SJCRH30 (cell line): ENCODE measurements at regions not wholly inside any gene's neighbourhood (a gene's known extent, or its start where the extent isn't known, plus 50 kb on each side); places are given as distances from the start of the nearest gene placed in this dataset.
"Not testable (repeated sequence)": the region's sequence is repeated elsewhere in the genome, so short reads cannot be mapped to it uniquely, and the experiment has no call there.

Source experiments
- DNase-seq, 2 experiments: peaks; one replicate each; pipeline ENCODE4 v3.0.0-alpha.2; 2015 to 2020
- H3K27ac ChIP-seq: fragments of 250-450 bp; sonication (Bioruptor Pico); 2 replicates; pipeline ENCODE4 v1.5.1; 2020; ENCODE audit warnings: mild to moderate bottlenecking, moderate library complexity
- H3K27me3 ChIP-seq: fragments of 250-450 bp; sonication (Bioruptor Pico); 2 replicates; pipeline ENCODE4 v1.5.1; 2020; ENCODE audit warnings: mild to moderate bottlenecking, moderate library complexity
- H3K36me3 ChIP-seq: fragments of 250-450 bp; sonication (Bioruptor Pico); 2 replicates; pipeline ENCODE4 v1.5.1; 2020; ENCODE audit warnings: mild to moderate bottlenecking, moderate library complexity
- H3K4me1 ChIP-seq: fragments of 250-450 bp; sonication (Bioruptor Pico); 2 replicates; pipeline ENCODE4 v1.5.1; 2020; ENCODE audit warnings: mild to moderate bottlenecking, moderate library complexity
- H3K4me3 ChIP-seq: fragments of 250-450 bp; sonication (Bioruptor Pico); 2 replicates; pipeline ENCODE4 v1.5.1; 2020; ENCODE audit warnings: mild to moderate bottlenecking, moderate library complexity
- H3K9me3 ChIP-seq: fragments of 250-450 bp; sonication (Bioruptor Pico); replicated peaks from 2 replicates; pipeline ENCODE4 v1.5.1; 2020; ENCODE audit warnings: mild to moderate bottlenecking, moderate library complexity

DNA sequence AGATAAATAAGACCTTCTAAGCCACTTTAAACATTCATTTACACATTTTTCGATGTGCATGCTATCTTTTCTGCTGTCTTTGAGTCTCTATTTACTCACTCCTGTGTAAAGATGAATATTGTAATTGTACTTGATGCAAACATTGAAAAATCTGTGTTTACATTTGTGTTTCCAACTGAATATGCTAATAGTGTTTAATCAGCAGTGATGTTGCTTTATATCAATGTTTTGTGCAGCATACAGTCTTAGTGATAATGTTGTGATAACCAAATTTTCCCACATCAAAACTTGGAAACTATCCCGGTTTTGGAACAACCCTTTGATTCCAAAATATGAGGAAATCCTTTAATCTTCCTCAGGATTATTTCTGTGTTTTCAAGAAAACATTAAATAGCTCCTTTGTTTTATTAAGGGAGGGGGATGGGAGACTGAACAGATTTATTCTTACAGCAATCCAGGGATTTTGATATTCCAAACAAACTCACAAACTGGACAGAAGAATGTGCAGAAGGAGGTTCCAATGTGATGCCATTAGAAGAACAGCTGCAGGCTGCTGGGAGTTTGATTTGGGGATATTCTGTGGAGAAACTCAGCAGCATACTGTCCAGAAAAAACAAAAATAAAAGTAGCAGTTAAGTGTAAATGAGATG is 248.0 kb downstream of the S1PR1 start:
- Histone ChIP-seq H3K27me3 (no peaks in the 10 kb centered on the region), H3K36me3 (no peaks in the 10 kb centered on the region), H3K9me3 (no peaks in the 10 kb centered on the region), H3K27ac (no peak overlapping the region), H3K4me3 (no peak overlapping the region), H3K4me1 (peaks cover 10% of the 10 kb centered on the region)
- peak; percentile 9 to 51 for DNase-seq

DNA sequence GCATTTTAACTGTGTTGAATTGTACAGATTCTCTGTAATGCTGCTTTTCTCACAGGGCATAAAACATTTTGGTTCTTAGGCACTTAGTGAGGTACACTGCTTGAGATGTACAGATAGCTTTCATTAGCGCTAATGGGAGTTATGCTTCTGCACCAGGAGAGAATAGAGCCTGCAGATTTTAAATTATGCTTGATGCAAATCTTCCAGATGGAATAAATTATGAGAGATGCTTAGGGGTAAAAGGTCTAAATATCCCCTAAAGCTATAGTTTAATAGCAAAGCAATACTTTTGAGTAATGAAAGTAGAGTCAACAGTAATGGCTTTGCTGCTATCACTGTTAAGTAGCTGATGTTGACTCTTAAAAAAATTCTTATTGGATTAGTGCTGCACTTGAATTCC is 248.9 kb downstream of the S1PR1 start:
- no peak for DNase-seq
- Histone ChIP-seq H3K36me3 (no peaks in the 10 kb centered on the region), H3K27ac (no peak overlapping the region), H3K9me3 (no peaks in the 10 kb centered on the region), H3K4me3 (no peak overlapping the region), H3K4me1 (peaks cover 10% of the 10 kb centered on the region), H3K27me3 (no peaks in the 10 kb centered on the region)

DNA sequence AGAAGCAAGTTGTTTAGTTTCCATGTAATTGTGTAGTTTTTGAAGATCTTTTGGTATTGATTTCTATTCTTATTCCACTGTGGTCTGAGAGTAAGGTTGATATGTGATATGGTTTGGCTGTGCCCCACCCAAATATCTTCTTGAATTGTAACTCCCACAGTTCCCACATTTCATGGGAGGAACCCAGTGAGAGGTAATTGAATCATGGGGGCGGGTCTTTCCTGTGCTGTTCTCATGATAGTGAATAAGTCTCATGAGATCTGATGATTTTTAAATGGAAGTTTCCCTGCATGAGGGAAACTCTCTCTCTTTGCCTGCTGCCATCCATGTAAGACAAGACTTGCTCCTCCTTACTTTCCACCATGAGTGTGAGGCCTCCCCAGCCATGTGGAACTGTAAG is 255.3 kb downstream of the S1PR1 start:
- not testable (repeated sequence) for H3K27me3 ChIP-seq, H3K9me3 ChIP-seq, H3K4me1 ChIP-seq, DNase-seq, H3K27ac ChIP-seq, H3K4me3 ChIP-seq, H3K36me3 ChIP-seq

DNA sequence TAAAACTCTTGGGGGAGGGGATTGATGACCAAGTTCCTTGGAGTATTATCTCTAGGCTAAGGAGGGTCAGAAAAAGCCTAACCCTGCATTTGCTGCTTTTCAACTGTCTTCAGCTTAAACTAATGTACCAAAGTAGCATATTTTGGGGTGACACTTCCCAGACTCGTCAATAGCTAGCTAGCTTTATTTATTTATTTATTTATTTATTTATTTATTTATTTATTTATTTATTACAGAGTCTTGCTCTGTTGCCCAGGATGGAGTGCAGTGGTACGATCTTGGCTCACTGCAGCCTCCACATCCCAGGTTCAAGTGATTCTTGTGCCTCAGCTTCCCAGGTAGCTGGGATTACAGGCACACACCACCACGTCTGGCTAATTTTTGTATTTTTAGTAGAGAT is 257.1 kb downstream of the S1PR1 start:
- H3K4me3 ChIP-seq, H3K27ac ChIP-seq, DNase-seq, H3K36me3 ChIP-seq, H3K27me3 ChIP-seq, H3K9me3 ChIP-seq, H3K4me1 ChIP-seq: not testable (repeated sequence)

DNA sequence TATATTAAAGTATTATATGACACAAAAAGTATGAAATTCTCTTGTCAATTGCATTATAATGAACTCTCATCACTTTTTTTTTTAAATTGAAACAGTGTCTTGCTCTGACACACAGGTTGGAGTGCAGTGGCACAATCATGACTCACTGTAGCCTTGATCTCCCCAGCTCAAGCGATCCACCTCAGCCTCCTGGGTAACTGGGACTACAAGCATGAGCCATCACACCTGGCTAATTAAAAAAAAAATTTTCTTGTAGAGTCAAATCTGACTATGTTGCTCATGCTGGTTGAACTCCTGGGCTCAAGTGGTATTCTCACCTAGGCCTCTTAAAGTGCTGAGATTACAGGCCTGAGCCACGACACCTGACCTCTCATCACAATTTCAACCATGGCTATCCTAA is 259.3 kb downstream of the S1PR1 start:
- Histone ChIP-seq H3K4me3 (no peak overlapping the region), H3K36me3 (no peaks in the 10 kb centered on the region), H3K9me3 (no peaks in the 10 kb centered on the region), H3K4me1 (no peaks in the 10 kb centered on the region), H3K27ac (no peak overlapping the region), H3K27me3 (no peaks in the 10 kb centered on the region)
- no peak for DNase-seq

DNA sequence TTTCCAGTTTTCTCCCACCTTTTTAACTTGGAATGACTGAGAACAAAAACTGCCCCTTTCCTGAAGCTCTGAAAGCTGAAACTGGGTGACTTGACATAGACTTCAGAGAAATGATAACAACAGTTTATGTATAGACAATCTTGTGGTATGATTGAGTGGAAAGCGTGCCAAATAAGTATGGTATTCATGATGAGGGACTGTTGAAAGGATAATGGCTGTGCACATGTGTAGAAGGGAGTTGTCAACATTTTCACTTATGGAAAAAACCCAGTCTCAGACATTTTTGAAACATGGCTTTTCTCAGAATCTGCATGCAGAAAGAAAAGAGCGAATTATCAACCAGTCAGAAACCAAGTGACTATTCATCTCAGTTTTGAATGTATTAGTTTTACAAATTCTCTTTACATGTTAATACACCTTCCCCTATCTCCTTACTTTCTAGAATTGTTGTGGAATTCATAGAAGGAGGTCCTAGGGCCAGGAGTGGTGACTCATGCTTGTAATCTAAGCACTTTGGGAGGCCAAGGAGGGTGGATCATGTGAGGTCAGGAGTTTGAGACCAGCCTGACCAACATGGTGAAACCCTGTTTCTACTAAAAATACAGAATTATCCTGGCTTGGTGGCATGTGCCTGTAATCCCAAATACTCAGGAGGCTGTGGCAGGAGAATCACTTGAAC is 261.2 kb downstream of the S1PR1 start:
- Histone ChIP-seq H3K4me1 (no peaks in the 10 kb centered on the region), H3K27ac (no peak overlapping the region), H3K4me3 (no peak overlapping the region), H3K27me3 (no peaks in the 10 kb centered on the region), H3K9me3 (no peaks in the 10 kb centered on the region), H3K36me3 (no peaks in the 10 kb centered on the region)
- no peak for DNase-seq

DNA sequence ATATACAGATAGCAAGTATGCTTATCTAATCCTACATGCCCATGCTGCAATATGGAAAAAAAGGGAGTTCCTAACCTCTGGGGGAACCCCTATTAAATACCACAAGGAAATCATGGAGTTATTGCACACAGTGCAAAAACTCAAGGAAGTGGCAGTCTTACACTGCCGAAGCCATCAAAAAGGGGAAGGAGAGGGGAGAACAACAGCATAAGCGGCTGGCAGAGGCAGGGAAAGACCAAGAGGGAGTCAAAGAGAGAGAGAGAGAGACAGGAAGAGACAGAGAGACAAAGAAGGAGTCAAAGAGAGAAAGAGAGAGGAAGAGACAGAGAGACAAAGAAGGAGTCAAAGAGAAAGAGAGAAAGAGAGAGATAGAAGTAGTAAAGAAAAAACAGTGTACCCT is 267.3 kb downstream of the S1PR1 start:
- not testable (repeated sequence) for H3K27ac ChIP-seq, H3K4me3 ChIP-seq, H3K9me3 ChIP-seq, H3K4me1 ChIP-seq, H3K36me3 ChIP-seq, H3K27me3 ChIP-seq, DNase-seq

DNA sequence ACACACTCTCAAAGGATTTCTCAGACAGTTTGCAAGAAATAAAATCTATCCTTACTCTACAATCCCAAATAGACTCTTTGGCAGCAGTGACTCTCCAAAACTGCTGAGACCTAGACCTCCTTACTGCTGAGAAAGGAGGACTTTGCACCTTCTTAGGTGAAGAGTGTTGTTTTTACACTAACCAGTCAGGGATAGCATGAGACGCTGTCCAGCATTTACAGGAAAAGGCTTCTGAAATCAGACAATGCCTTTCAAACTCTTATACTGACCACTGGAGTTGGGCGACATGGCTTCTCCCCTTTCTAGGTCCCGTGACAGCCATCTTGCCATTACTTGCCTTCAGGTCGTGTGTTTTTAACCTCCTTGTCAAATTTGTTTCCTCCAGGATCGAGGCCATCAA is 268.4 kb downstream of the S1PR1 start:
- not testable (repeated sequence) for H3K9me3 ChIP-seq, H3K27me3 ChIP-seq, DNase-seq, H3K4me3 ChIP-seq, H3K4me1 ChIP-seq, H3K36me3 ChIP-seq, H3K27ac ChIP-seq

DNA sequence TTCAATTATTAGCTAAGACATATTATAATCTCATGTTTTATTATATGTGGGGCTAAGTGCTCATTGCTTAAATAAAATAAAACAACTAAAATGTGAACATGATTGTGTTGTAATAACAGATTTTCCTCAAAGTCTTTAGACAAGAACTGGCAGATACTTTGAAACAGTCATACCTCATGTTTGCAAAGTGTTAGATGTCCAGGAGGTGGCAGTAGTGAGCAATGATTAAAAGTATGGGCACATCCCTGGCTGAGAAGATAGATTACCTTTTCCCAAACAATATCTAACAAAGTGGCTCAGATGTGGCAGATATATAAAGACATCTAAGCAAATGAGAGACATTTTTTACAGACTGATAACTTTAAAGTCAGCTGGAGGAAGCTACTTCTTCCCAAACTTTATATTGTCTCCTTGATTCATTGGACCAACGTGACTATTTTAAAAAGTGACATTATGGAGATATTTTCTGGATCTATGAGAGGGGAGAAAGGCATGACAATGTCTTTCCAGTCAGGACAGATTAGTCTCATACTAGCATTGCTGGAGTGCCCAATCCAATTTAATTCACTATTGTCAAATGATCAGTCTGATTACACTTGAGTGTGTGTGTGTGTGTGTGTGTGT is 269.8 kb downstream of the S1PR1 start:
- H3K4me3 ChIP-seq: no peak overlapping the region
- no peaks in the 10 kb centered on the region for H3K4me1 ChIP-seq
- no peaks in the 10 kb centered on the region; the same call in 1 of the 2 replicates for H3K9me3 ChIP-seq
- no peak overlapping the region for H3K27ac ChIP-seq
- H3K36me3 ChIP-seq: no peaks in the 10 kb centered on the region
- DNase-seq: peak; percentile 23 to 74
- H3K27me3 ChIP-seq: no peaks in the 10 kb centered on the region

DNA sequence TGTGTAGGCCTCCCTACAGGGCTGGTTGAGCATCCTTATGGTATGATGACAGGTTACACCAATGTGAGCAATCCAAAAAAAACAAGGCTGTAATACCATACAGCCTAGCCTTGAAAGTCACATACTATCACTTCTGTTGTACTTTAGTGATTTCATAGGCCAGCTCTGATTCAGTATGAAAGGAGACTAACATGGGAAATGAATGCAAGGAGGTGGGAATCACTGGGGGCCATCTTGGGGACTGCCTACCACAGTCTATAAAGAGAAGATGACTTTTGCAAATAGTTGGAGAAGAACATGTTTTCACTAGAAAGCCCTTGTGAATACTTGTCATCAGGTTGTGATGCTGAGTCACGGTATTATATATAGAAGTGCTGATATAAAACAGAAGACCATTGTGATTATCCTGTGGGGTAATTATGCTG is 270.7 kb downstream of the S1PR1 start:
- H3K27ac ChIP-seq: no peak overlapping the region
- H3K4me3 ChIP-seq: no peak overlapping the region
- no peaks in the 10 kb centered on the region; the same call in 1 of the 2 replicates for H3K9me3 ChIP-seq
- no peak for DNase-seq
- H3K4me1 ChIP-seq: no peaks in the 10 kb centered on the region
- H3K36me3 ChIP-seq: no peaks in the 10 kb centered on the region
- H3K27me3 ChIP-seq: no peaks in the 10 kb centered on the region

DNA sequence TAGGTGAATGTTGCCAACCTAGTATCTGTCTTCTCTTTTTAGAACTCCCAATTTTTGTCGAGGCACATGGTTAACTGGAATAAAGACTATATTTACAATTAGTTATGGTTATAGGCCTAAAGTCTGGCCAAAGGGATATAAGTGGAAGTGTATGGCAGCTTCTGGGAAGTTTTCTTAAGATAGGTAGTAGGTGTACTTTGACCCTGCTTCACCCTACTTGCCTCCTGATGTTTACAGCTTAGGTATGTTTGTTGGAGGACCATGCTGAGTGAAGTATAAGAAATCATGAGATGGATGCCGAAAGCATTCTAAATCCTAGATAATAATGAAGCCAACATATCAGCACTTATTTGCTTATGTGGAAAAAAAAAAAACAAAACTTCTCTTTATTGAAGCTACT is 272.1 kb downstream of the S1PR1 start:
- DNase-seq: no peak
- no peak overlapping the region for H3K4me3 ChIP-seq
- H3K27ac ChIP-seq: no peak overlapping the region
- H3K4me1 ChIP-seq: no peaks in the 10 kb centered on the region
- no peaks in the 10 kb centered on the region; the same call in 1 of the 2 replicates for H3K9me3 ChIP-seq
- H3K27me3 ChIP-seq: no peaks in the 10 kb centered on the region
- H3K36me3 ChIP-seq: no peaks in the 10 kb centered on the region

DNA sequence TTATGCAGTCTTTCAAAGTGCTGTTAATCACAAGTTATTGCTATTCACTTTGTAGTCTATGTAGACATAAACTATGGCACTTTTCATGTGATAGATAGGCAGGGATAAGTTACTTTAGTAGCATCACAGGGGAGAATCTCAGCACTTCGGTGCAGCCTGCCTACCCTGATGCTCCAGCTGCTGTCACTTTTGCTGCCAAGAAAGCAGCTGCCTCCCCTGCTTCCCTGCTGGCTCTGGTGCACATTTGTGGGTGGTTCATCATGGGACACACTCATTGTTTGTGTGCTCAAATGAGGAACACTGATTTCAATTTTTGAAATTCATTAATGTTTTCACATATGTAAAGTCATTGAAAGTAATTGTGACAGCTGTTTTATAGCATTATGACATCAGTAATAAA is 272.6 kb downstream of the S1PR1 start:
- H3K27ac ChIP-seq: no peak overlapping the region
- no peaks in the 10 kb centered on the region for H3K36me3 ChIP-seq
- no peak overlapping the region for H3K4me3 ChIP-seq
- no peaks in the 10 kb centered on the region for H3K27me3 ChIP-seq
- peak; percentile 17 to 22 for DNase-seq
- H3K9me3 ChIP-seq: no peaks in the 10 kb centered on the region; the same call in 1 of the 2 replicates
- H3K4me1 ChIP-seq: no peaks in the 10 kb centered on the region

DNA sequence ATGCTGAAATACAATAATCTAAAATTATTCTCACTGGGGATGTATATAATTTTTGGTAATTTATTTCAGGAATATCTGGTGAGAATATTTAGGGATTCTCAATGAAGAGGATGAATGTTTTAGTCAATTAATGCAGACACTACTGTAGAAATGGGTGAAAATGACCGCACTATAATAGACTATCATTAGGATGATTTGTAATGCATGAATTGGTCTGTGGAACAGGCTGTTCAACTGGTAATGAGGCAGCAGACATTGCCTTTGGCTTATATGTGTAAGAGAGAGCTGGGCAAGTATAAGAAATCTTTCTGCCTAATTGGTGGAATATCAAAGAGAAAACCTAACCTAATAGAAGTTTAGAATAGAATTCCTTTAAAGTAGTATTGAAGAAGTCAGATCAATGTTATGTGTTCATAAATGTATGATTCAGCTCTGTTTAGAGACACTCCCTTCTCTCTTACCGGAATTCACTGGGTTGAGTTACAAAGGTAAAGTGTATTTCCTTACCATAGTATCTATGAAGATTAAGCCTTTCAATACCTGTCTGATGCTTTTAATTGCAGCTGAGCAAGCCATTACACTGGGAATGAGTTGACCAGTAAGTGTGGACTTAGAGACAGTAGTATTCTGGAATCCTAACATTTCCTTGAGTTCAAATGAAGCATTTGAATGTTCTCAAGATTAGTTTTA is 274.5 kb downstream of the S1PR1 start:
- DNase-seq: no peak
- no peaks in the 10 kb centered on the region for H3K4me1 ChIP-seq
- no peaks in the 10 kb centered on the region; the same call in 1 of the 2 replicates for H3K9me3 ChIP-seq
- H3K36me3 ChIP-seq: no peaks in the 10 kb centered on the region
- no peak overlapping the region for H3K27ac ChIP-seq
- no peaks in the 10 kb centered on the region for H3K27me3 ChIP-seq
- H3K4me3 ChIP-seq: no peak overlapping the region

DNA sequence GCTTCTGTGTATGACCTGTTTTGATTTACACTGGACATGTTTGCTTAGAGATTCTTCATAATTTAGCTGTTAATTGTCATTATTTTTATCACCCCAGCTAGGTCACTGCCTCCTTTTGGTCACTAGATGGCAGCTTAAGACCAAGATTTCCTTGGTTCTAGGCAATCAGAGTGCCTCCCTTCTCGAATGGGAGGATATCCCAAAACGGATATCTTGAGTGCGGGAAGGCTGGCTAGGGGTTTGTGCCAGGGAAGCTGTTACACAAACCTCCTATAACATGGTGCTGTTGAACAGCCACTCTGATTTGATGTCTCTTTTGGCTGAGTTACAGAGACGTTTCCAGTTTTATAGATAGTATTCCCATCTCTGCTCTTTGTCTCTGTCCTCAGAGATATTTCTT is 283.5 kb downstream of the S1PR1 start:
- H3K36me3 ChIP-seq: no peaks in the 10 kb centered on the region
- peak; percentile 35 to 70 for DNase-seq
- H3K4me3 ChIP-seq: no peak overlapping the region

DNA sequence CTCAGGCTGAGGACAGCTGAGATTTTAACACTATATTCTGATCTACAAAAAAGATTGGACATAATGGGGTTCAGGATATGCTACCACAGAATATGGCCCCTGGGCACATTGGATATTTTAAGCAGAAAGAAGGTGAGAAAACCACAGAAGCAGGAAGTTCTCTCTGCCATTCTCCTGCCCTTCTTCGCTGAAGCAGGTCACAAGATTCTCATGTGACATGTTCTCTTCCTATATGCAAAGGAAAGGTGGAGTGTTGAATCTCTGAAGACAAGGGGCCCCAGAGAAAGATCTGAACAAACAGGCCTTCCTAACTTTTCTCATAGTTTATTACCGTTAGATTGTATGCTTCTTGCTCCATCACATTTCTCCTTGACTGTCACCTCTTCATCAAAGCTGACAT is 285.7 kb downstream of the S1PR1 start:
- Histone ChIP-seq H3K4me1 (no peaks in the 10 kb centered on the region), H3K36me3 (no peaks in the 10 kb centered on the region), H3K27me3 (no peaks in the 10 kb centered on the region), H3K4me3 (no peak overlapping the region), H3K27ac (no peak overlapping the region), H3K9me3 (no peaks in the 10 kb centered on the region)
- DNase-seq: no peak

More for the DNA sequence above, 283.5 kb downstream of the S1PR1 start:
- Histone ChIP-seq H3K4me1 (no peaks in the 10 kb centered on the region), H3K27me3 (no peaks in the 10 kb centered on the region), H3K9me3 (no peaks in the 10 kb centered on the region), H3K27ac (no peak overlapping the region)
